ENCODE measurements at regions not wholly inside any gene's neighbourhood (a gene's known extent, or its start where the extent isn't known, plus 50 kb on each side); places are given as distances from the start of the nearest gene placed in this dataset.

- no peak for TF ChIP-seq POLR2A (IDR thresholded peaks at IDR 0.05)
- TF ChIP-seq CTCF (IDR thresholded peaks at IDR 0.05): no peak
Measured at GRCh38 chr18:55048892-55049291, 89.6 kb upstream of the CCDC68 start.
